HG02610 (cell line): ENCODE measurements at regions not wholly inside any gene's neighbourhood (a gene's known extent, or its start where the extent isn't known, plus 50 kb on each side); places are given as distances from the start of the nearest gene placed in this dataset.

ENCODE experiments used
- ATAC-seq: cut with Tn5 transposase; IDR thresholded peaks from one replicate; pipeline ENCODE4 v1.9.1; 2021; ENCODE audit warnings: mild to moderate bottlenecking, moderate library complexity; ENCODE audit not compliant: unreplicated experiment

DNA sequence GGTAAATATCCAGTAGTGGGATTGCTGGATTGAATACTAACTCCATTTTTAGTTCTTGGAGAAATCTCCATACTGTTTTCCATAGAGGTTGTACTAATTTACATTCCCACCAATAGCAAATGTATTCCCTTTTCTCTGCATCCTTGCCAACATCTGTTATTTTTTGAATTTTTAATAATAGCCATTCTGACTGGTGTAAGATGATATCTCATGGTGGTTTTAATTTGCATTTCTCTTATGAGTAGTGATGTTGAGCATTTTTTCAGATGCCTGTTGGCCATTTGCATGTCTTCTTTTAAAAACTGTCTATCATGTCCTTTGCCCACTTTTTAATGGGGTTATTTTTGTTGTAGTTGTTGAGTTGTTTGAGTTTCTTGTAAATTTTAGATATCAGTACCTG, 253.2 kb downstream of the HAO1 start:
- ATAC-seq = no peak

GRCh38 chr20:7689151-7689550, 251.1 kb downstream of the HAO1 start:
- ATAC-seq = no peak

DNA sequence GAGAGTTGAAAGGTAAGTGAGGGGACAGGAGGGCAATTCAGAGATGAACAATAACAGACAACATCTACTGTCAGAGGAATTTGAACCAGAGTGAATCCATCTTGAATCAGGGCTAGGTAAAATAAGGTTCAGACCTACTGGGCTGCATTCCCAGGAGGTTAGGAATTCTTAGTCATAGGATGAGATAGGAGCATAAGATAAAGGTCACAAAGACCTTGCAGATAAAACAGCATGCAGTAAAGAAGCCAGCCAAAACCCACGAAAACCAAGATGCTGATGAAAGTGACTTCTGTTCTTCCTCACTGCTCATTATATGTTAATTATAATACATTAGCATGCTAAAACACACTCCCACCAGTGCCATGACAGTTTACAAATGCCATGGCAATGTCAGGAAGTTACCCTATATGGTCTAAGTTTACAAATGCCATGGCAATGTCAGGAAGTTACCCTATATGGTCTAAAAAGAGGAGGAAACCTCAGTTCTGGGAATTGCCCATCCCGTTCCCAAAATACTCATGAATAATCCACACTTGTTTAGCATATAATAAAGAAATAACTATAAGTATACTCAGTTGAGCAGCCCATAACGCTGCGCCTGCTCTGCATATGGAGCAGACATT, 248.5 kb downstream of the HAO1 start:
- ATAC-seq = no peak

- ATAC-seq = no peak
Measured at GRCh38 chr20:7692478-7692877, 247.8 kb downstream of the HAO1 start.

- ATAC-seq = no peak
Measured at GRCh38 chr20:7693761-7694160, 246.5 kb downstream of the HAO1 start.

GRCh38 chr20:7695051-7695495, 245.2 kb downstream of the HAO1 start:
- no peak for ATAC-seq

DNA sequence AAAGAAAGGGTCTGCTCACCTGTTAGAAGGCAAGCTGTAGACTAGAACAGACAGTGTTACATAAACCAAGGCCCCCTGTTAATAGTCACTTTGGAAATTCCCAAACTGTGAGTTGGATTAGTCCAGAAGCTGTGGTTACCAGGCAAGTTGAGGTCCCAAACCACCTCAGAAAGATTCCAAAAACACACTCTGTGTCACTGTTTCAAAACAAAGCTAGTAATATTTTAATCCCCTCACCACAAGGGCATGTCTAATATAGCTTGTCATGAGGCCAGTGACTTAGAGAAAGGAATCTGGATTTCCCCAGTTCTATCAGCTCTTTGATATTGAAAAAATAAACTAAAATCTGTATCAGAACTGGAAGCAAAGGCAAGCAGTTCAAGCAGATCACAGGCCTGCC, 244.6 kb downstream of the HAO1 start:
- ATAC-seq = no peak

DNA sequence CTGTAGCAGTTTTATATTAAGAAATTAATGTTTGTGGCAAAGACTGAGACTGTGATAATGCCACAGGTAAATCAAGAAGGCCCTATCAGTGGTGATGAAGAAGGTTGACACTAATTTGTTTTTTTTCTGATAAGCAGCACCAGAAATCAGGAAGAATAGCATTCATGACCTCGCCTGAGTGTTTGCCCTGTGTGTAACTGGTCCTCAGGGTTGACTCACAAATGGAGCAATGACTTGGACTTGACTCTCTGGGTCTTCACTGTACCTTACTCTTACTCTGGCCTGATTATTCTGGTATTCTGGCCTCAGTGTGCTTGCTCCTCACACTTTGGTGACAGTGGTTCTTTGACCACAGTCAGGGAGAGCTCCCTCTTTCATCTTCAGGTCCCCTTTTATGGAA, 243.9 kb downstream of the HAO1 start:
- ATAC-seq = no peak

DNA sequence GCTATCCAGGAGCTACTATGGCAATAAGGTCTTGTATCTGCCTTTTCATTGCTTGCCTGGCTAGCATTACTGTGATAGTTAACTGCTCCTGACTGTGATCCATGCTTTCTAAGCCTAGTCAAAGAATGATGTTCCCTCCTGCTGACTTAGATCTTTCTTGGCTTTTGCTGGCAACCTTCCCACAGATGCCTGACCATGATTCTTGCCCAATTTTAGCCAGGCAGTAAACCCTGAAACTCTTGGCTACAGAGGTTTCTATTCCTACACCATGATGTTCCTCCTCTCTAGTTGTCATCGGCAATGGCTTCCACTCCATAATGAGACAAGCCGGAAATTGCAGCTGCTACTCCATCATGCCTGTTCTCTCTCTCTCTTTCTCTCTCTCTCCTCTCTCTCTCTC, 238.1 kb downstream of the HAO1 start:
- ATAC-seq = no peak

GRCh38 chr20:7703551-7703961, 236.7 kb downstream of the HAO1 start:
- no peak for ATAC-seq

DNA sequence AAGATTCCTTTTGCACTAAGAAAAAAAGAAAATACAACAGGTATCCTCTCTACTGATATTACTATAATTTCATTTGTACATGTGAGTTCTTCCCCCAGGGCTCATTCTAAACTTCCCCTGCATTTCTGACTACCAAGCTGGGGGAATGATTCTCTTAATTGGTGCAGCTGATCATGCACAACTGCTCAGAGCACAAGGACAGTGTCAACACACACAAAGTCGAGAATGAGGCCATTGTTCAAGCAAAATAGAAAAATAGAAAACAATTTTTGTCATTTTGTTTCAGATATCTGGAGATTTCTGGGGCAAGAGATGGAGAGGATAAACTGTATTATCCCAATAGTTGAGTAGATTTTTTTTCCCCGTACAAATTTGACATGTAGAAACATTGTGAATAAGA, 236.3 kb downstream of the HAO1 start:
- no peak for ATAC-seq

- ATAC-seq = no peak
Measured at GRCh38 chr20:7708112-7708511, 232.1 kb downstream of the HAO1 start.

GRCh38 chr20:7708782-7709181, 231.5 kb downstream of the HAO1 start:
- ATAC-seq = no peak

GRCh38 chr20:7710440-7710839, 229.8 kb downstream of the HAO1 start:
- ATAC-seq = no peak

DNA sequence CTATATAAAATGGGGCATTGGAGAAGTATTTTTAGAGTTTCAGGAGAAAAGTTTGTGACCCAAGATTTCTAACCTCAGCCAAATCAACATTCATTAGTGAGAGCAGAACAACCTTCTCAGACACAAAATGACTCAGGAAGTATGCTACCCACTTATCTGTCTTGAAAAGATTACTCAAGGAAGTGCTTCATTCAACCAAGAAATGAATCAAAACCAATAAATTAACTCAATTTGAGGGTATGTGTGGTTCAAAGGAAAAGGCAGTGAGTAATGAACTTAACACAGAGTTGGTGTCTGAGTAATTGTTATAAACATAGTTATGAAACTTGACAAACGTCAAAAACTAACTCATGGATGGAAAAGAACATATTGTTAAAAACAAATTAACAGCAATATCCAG, 227.6 kb downstream of the HAO1 start:
- ATAC-seq = no peak

GRCh38 chr20:7714549-7714948, 225.7 kb downstream of the HAO1 start:
- ATAC-seq = no peak

GRCh38 chr20:7716286-7716972, 223.8 kb downstream of the HAO1 start:
- ATAC-seq = no peak

DNA sequence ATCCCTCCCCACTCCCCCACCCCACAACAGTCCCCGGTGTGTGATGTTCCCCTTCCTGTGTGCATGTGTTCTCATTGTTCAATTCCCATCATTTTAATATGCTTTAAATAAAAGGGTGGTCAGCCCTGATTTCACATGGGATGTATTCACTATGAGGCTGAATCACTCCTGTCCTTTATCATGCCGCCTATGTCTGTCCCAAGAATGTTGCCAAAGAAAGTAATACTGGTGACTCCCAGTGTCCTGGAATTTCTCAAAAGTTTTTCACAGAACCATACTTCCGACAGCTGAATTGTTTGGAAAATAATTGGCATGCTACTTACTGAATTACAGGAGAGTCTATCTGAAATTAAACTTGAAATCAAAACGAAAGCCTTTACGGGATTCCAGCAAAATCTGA, 217.7 kb downstream of the HAO1 start:
- no peak for ATAC-seq

GRCh38 chr20:7723284-7723683, 217.0 kb downstream of the HAO1 start:
- no peak for ATAC-seq

DNA sequence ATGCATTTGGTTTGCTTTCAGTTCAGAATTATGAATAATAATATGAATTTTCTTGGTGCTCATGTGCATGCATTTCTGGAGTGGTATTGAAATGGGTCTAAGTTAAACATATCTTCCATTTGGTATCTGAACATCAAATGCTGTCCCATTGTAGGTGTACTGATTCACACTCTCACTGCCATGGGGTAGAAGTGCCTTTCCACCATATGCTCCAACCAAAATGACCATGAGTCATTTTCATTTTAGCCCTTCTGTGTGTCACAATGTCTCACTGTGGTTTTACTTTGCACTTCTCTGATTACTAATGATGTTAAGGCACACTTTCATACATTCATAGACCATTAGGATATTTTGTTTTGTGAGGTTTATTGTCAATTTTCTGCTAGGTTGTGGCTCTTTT, 211.9 kb downstream of the HAO1 start:
- ATAC-seq = no peak

- ATAC-seq = no peak
Measured at GRCh38 chr20:7734216-7734615, 206.0 kb downstream of the HAO1 start.

- ATAC-seq = no peak
Measured at GRCh38 chr20:7736336-7736735, 203.9 kb downstream of the HAO1 start.

GRCh38 chr20:7741866-7742265, 198.4 kb downstream of the HAO1 start:
- no peak for ATAC-seq
